Hematopoietic multipotent progenitor cell (in vitro differentiated cells): ENCODE measurements at regions not wholly inside any gene's neighbourhood (a gene's known extent, or its start where the extent isn't known, plus 50 kb on each side); places are given as distances from the start of the nearest gene placed in this dataset.
A peak's percentile ranks its signal among the peaks of the same experiment; 100 is the strongest.

Experiments
- DNase-seq, 3 donors: peaks; one replicate each; pipeline ENCODE4 v3.0.0-alpha.2; 2011 to 2015; ENCODE audit warnings: low read depth in 2 of 3, low spot score in 2 of 3

DNA sequence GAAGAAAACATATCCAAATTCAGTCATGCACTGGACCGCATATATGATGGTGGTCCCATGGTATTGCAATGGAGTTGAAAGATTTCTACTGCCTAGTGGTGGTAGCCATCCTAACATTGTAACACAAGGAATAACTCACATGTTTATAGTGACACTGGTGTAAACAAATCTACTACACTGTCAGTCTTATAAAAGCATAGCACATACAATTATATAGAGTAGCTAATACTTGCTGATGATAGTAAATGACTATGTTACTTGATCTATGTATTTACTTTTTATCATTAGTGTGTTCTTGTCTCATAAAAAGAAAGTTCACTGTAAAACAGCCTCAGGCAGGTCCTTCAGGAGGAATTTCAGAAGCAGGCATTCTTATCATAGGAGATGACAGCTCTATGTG is 96.0 kb upstream of the CDIN1 start:
- no peak for DNase-seq

DNA sequence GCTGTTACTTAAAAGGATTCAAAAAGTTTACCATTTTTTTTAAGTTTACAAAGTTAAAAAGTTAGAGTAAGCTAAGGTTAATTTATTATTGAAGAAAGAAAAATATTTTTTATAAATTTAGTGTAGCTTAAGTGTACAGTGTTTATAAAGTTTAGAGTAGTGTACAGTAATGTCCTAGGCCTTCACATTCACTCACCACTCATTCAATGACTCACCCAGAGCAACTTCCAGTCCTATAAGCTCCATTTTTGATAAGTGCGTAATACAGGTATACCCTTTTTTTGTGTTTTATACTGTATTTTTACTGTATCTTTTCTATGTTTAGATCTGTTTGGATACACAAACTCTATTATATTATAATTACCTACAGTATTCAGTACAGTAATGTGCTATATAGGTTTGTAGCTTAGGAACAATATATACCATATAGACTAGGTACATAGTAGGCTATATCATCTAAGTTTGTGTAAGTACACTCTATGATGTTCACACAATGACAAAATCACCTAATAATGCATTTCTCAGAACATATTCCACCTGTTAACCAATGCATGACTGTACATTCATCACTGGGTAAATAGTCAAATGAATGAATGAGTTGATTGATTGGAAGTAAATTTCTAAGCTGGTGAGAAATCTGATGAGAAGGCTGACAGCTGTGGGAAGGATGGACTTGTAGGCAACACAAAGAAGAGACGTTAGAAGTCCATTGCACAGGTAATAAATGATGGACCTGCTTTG is 95.2 kb upstream of the CDIN1 start:
- DNase-seq = no peak

DNA sequence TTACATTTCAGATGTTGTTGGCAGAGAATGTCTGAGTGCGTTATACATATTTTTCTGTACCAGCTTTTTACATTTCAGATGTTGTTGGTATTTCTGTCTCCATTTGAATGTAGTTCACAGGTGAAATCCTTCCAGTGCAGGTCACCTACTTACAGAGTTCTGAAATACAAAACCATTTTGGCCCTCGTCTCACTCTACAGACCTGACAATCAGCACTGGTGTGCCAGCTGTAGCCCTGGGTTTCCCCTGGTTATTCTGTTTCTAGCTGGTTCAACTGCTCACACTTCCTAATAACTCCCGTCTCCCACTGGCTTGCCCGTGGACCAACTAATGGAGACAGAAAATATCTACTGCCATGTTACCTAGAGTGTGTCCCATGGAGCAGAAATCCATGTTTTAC is 87.5 kb upstream of the CDIN1 start:
- DNase-seq = no peak

DNA sequence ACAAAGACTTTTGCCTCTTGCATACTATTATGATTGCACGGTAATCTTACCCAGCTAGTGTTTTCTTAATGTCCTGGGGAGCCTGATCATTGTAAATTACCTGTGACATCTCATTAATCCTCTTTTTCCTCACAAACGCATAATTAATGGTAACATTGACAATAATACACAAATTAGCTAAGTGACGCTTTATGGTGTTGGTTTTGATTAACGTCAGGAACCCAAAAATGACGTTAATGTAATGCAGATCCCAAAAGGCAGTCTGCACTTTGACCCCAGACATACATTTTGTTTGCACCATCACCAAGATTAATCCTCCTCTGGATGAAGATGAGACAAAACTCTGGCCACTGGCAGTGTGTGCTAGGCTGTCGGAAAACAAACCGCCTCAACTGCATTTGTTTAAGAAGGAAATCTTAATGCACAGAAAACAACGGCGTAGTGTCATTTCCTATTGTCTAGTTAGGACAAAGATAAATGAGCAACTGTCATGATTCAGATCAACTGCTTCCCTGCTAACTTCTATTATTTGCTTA is 83.9 kb upstream of the CDIN1 start:
- no peak for DNase-seq

DNA sequence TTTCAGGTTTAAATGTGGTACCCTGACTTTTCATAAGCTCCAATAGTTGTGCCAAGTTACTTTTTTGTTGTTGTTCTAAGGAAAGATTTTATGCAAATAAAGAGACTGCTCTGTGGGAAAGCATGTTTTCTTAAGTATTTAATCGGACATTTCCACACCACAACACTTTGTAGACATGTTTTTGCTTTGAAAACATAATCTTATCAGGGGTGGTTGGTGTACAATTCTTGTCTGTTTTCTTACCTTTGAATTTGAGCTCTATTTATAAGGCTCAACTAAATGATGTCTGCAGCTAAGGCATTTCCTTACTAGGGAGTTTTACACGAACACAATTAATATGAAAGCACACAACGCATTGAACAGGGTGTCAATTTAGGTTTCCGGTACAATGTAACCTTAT is 81.5 kb upstream of the CDIN1 start:
- DNase-seq = no peak

DNA sequence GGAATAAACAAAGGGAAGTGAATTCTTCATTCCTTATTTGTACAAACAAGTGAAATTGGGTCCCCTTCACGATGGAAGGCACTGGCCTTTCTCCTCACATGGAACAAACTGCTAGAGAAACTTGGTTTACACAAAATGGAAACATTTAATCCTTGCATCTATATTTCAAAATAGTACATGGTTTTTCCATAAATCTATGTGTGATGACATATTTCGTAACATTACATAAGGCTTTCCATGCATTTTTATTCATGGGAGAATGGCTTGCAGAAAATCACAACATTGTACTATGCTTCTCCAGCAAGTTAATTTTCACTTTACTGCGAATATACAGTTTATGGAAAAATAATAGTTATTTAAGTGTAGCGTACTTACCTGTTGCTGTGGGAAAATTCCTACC is 81.0 kb upstream of the CDIN1 start:
- no peak for DNase-seq

DNA sequence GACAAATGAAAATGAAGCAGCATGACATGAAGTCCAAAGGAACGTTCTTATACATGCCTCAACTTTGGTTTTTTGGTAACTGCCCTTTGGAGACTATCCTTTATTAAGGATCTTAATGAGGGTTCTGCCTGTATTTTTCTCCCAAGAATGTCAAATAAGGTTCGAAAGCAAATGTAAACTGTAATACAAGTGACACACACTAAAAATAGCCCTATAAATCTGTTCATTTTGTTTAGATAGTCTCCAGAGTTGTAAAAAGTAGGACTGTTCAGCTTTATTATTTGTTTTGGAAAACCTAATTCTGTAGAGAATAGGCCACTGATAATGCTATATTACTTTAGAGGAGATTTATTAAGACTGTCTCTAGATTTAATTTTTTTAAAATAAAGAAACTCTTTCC is 80.5 kb upstream of the CDIN1 start:
- DNase-seq = no peak

DNA sequence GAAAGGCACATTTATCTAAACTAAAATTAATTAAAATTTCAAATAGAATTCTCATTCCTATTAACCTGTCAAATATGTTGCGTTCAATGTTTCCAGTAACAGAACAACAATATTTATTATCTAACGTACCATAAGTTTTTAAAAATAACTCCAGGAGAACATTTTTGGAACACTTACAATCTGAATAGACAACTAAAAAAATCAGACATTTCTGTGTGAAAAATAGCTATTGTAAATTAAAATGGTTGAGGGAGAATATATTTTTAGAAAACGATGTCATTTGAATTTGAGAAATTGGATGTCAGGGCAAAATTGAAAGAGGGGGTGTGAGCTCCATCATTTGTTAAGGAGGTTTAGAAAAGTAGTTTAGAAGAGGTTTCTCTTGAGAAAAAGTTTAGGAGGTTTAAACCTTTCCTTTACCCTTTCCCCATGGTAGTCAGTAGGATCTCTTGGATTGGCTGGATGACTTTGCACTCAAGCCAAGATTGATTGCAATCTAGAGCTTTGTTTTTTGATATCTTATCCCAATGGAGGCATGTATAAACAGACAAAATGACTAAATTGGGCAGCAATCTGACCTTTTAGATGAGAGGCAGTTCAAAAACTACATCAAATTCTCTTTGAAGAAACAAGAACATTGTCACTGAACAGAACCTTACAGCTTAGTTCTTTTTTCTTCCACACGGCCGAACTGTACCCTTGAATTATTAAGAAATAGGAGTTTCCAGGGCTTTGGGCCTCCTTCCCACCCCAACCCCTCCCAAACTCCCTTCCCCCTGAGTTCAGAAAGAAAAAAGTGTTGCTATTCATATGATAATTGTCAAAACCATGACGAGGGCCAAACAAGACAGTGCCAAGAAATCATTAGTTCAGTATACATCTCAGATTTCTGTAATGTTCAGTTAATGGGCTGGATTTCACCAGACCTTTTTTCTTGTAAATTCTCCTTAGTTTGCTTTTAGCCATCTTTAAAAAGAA is 79.7 kb upstream of the CDIN1 start:
- DNase-seq = no peak

DNA sequence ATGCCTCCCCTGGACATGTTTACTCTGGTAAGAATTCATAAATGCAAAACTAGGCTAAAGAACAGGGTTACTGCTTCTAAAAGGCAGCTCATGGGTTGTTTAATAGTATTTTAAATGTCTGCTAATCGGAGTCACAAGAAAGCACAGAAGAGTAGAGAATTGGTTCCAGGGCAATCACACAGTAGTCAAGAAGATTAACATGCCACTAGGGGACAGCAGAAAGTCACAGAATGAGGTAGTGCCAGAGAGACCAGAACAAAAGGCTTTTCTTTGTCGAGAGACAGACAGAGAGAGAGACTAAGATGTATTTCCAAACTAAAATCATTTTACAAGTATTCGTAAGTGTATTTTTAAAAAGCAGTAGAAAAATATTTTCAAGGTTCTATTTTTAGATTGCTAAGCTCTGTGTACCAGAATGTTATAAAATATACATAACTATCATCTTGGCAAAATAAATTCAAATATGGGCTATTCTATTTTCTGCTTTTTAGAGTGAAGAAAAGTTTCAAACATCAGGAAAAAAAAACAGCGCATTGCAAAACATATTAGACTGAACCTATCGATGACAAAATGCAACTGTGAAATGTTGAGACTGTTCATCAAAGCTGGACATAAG is 78.3 kb upstream of the CDIN1 start:
- peak in 2 of 3 donors; percentile 18 to 61 for DNase-seq

DNA sequence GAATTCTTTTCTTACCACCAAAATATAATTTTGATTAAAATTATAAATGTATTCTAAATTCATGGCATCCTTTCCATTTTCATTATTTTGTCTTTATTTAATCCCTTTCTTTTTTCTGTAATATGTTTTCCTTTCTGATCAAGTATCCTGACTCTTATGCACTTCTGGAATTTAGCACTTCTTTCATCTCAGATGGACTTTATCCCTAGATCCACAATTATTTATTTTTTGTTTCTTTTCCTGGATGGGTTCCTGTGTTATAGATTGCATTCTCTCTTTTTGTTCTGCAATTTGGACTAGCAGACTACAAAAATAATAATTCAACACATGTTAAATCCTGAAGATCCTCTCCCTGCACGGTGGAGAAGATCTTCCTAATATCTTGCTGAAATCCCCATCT is 76.9 kb upstream of the CDIN1 start:
- DNase-seq = no peak

DNA sequence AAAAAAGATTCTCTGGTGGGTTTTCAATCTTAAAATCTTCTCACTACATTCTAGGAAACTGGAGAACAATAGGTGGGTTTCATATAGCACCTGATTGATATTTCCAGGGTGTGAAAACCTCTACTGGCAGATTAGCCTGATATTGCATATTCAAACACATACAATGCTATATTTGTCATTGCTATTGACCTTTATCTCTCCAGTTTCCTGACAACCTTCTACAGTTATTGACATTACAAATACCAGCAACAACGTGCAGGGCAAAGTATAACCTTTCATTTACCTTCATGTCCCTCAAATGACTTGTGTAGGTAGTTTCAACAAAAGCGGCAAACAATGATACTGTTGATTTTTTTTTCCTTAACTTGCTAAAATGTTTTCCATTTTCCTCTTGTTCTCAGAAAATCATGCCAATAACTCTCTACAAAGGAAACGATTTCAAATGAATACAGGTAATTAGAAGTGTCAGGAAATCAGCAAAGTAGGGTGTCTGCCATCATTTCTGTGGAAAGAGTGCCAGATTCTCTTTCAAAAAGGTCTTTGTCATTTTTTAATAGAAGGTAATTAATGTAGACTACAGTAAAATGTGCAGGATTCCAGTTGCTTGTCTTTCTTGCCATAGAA is 72.6 kb upstream of the CDIN1 start:
- DNase-seq = no peak

DNA sequence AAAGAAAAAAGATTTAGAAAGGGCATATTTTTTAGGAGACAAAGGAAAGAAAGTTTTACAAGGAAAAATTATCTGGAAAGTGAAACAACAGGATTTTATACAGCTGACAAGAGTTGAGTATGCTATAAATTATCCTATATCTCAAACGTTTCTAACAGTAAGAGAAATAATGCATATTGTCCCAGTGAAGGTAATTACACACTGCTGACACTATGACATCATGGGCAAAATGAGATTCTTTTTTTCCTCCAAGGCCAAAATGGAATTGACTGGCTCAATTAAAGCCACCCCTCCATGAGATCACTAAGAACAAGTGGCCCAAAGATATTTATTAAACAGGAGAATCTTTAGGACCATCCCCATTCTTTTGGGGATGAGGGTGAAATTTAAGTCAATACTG is 72.0 kb upstream of the CDIN1 start:
- no peak for DNase-seq

DNA sequence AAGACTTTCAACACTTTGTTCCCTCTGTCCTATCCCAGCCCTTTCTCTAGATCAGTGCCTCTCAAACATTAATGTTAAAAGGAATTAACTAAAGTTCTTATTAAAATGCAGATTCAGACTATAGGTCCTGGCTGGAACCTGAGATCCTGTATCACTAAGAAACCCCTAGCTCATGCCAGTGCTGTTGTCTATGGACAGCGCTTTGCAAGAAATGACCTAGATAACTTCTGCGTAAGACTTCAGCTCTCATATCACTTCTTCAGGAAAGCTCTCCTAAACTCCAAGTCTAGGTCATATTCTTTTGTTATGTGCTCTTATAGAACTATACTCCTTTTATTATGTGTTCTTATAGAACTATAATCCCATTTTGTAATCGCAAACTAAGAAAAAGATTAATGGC is 67.8 kb upstream of the CDIN1 start:
- DNase-seq = no peak

DNA sequence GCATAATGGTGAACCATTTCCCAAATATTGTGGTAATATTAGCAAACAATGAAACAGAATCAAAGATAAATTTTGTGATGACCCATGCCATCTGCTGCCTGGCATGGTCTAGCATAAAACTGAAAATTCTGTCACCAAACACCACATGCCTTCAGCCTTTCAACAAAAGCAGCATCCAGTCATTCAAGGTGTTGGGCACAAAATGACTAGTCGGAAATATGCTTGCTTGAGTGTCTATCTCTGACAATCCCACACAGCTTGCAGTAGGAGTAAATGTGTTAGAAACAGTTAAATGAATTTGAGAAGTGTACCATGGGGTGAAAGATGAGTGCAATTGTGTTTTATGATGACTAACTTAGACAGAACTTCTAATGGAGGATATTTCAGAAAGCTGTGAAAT is 61.7 kb upstream of the CDIN1 start:
- DNase-seq = no peak

DNA sequence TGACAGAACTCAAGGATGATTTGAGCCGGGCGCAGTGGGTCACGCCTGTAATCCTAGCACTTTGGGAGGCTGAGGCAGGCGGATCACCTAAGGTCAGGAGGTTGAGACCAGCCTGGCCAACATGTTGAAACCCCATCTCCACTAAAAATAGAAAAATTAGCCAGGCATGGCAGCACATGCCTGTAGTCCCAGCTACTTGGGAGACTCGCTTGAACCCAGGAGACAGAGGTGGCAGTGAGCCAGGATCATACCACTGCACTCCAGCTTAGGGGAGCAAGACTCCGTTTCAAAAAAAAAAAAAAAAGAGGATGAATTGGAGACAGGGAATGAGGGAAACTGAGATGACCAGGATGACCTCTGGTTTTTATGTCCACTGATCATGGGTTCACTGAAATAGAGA is 60.4 kb upstream of the CDIN1 start:
- no peak for DNase-seq

DNA sequence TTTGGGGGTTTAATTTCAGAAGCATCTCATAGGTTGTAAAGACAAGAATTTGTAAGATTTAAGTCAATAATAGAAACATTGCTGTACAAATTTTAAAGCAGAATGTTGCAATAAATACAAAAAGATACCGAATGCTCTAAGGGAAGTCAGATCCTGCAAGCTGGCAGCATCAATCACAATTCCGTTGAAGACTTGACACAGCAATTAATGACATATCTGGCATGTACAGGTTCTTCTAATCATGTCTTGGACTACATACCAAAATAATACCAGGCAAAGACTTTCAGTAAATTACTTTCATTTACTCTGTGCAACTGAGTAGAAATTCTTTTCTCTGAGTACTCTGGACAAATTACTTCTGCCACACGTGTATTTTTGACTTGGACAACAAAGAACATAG is 54.0 kb upstream of the CDIN1 start:
- no peak for DNase-seq

DNA sequence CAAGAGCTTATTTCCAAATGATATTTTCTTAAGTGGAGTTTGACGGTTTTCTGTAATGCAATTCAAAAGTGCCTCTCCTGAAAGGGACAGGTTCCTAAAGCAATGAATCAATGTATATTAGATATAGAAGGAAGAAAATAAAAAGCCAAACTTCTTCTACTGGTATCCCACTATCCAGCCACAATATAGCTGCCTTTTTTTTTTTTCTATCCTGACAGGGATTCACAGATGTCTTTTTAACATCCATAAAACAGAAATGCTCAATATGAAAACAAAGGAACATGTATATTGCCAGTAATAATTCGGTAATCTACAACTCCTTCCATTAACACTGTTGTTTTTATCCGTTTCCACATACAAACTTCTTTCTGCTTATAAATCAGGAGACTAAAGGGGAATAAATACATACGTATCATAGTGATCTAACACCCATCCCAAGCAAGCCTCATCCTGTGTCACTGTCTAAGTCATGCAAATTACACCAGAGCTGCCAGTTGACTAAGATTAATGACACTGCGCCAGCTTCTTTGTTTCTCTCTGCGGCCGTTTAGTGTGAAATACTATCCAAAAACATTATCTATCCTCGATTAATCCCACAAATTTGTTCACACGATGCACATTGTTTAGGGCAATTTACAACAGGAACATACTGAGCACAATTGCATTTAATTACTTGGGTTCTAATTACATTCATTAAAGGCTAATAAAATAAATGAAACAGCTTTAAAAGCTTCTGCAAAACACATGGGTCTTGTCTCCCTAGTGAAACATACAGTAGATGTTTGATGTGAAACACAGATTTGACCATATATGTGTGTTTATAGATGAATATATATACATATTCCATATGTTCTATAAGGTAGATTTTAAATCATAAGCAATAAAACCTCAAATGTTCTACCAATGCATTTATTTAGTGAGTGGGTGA is 51.9 kb upstream of the CDIN1 start:
- no peak for DNase-seq

DNA sequence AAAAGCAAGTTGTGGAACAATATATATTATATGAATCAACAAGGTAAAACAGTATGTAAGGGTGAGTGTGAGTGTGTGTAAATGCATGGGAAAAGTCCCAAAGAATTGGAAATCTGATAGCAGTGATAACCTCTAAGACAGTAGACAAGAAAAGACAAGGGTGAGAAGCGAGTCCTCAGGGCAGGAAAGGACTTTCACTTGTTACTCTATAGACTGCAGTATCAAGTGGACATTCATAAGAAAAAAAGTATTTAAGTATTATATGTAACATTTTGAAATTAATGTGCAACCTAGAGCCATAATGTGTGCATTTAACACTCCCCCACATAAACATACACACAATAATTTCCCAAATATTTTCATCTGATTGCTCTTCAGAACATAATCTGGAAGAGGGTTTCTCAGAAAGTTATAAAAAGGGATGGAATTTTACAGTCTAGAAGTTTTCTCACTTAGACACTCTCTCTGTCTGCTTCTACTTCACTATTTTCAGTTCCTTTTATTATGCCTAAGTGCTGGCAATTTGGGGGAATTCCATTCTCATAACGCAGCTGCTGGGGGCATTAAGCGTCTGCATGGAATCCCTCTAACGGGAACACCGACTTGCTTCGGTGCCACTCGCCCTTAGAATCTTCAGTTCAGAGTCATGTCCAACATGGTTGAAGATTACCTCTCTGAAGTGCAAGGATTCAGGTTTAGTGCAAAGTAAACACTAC is 50.0 kb upstream of the CDIN1 start:
- no peak for DNase-seq
